ENCODE measurements at regions not wholly inside any gene's neighbourhood (a gene's known extent, or its start where the extent isn't known, plus 50 kb on each side); places are given as distances from the start of the nearest gene placed in this dataset.
A peak's percentile ranks its signal among the peaks of the same experiment; 100 is the strongest.

GRCh38 chr5:18465833-18466681, 831.8 kb downstream of the TAF11L14 start (continued):
- TF ChIP-seq RAD21 (CRISPR knock-in tag; IDR thresholded peaks at IDR 0.05), result peak; percentile 34; the same call in 1 of the 2 replicates
- peak; percentile 64 for TF ChIP-seq PITX1 (CRISPR knock-in tag; IDR thresholded peaks at IDR 0.05)
- TF ChIP-seq ZBTB34 (CRISPR knock-in tag; IDR thresholded peaks at IDR 0.05), result no peak

DNA sequence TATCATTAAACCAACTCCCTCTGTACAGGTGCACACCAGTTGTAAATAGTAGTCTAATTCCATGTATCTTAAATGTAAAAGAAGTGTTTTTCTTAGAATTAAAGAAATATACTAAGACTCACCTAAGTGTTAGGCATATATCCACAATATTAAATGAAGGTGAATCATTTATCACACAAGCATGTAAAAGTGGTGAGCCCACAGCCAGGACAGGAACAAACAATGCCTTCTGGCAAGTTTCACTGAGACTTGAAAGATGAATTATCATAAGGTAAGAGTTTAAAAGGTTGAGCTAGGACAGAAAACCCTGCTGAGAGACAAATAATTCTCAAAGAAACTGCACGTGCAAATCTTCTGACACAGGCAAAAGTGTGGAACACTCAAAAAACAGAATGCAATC, 832.5 kb downstream of the TAF11L14 start:
- in situ Hi-C loops (cut with HindIII; ENCODE audit: extremely low pct_ligation_motif_present, low pct_unique_long_range_greater_than_20kb) (loop anchor here (10.0 kb wide), 1 partner anchor 228 kb away; no protein-coding TSS in a partner anchor), intact Hi-C loops (cut with micrococcal nuclease; ENCODE audit: unreplicated experiment) (loop anchor here (10.0 kb wide), 1 partner anchor 1138 kb away; no protein-coding TSS in a partner anchor)
- ATAC-seq (no peak), FAIRE-seq (no peak), DNase-seq (ENCODE audit: low spot score) (no peak)
- H3K4me1 ChIP-seq (ENCODE audit: insufficient read depth, low read length), result no peaks in the 10 kb centered on the region
- H3K9me3 ChIP-seq (ENCODE audit: low read length), result no peaks in the 10 kb centered on the region; the same call in 1 of the 2 replicates
- H3K27me3 ChIP-seq (ENCODE audit: control insufficient read depth in 1 of 2, insufficient read depth in 2 of 2, low read length in 2 of 2), result no peaks in the 10 kb centered on the region
- H3K36me3 ChIP-seq (replicated peaks in 1 of 2; ENCODE audit: control insufficient read depth in 1 of 2, insufficient read depth in 2 of 2, low read length in 2 of 2), result no peaks in the 10 kb centered on the region
- no peak overlapping the region for H2AFZ ChIP-seq (ENCODE audit: low read length)
- H4K20me1 ChIP-seq (ENCODE audit: insufficient read depth, low read length), result no peaks in the 10 kb centered on the region
- H3K27ac ChIP-seq (ENCODE audit: extremely low read length, insufficient read depth, low read length), result no peak overlapping the region
- no peaks in the 10 kb centered on the region for H3K79me2 ChIP-seq (ENCODE audit: insufficient read depth, low read length)
- ChIA-PET POLR2A (no interaction called here), CTCF (ENCODE audit: low intra/inter-chr PET ratio, low total read pairs) (interaction anchor here (2.7 kb wide), 1 partner anchor 232 kb away, joined by 15 read pairs; no protein-coding TSS in a partner anchor)
- BruUV-seq (replicated peaks), result no TSS peak
- no peak overlapping the region for H3K4me3 ChIP-seq (replicated peaks in 1 of 3; ENCODE audit: insufficient read depth in 1 of 3, low read depth in 2 of 3, low read length in 3 of 3)
- WGBS (ENCODE audit: low lambda C conversion rate), result 3% methylated on average over 1 of the region's 1 CpG
- H3K9ac ChIP-seq (ENCODE audit: insufficient read depth, low read depth, low read length), result no peak overlapping the region
- H3K4me2 ChIP-seq (ENCODE audit: low read depth, low read length), result no peak overlapping the region
- TF ChIP-seq SPEN (CRISPR knock-in tag; IDR thresholded peaks at IDR 0.05; ENCODE audit: low read depth) (no peak), PCBP2 (optimal IDR thresholded peaks at IDR 0.05; ENCODE audit: low read depth, low read length, poor library complexity, severe bottlenecking) (no peak), HMG20A (CRISPR knock-in tag; IDR thresholded peaks at IDR 0.05; ENCODE audit: borderline replicate concordance) (no peak), RARA (CRISPR knock-in tag; IDR thresholded peaks at IDR 0.05) (no peak), ZNF607 (CRISPR knock-in tag; IDR thresholded peaks at IDR 0.05; ENCODE audit: borderline replicate concordance) (no peak), ZNF768 (CRISPR knock-in tag; IDR thresholded peaks at IDR 0.05) (no peak), NFE2 (CRISPR knock-in tag; IDR thresholded peaks at IDR 0.05) (no peak), CC2D1A (CRISPR knock-in tag; IDR thresholded peaks at IDR 0.05) (no peak), FOXO1 (CRISPR knock-in tag; IDR thresholded peaks at IDR 0.05) (no peak), TAF15 (IDR thresholded peaks at IDR 0.05; ENCODE audit: low read depth, low read length, poor library complexity, severe bottlenecking) (no peak), SRF (IDR thresholded peaks at IDR 0.05; ENCODE audit: low read depth, low read length) (no peak), ZKSCAN5 (CRISPR knock-in tag; IDR thresholded peaks at IDR 0.05) (no peak), ZIK1 (CRISPR knock-in tag; IDR thresholded peaks at IDR 0.05; ENCODE audit: borderline replicate concordance, low read depth) (no peak), ZBTB7B (CRISPR knock-in tag; IDR thresholded peaks at IDR 0.05) (no peak), ZNF782 (CRISPR knock-in tag; IDR thresholded peaks at IDR 0.05; ENCODE audit: borderline replicate concordance) (no peak), ZNF781 (CRISPR knock-in tag; IDR thresholded peaks at IDR 0.05; ENCODE audit: borderline replicate concordance, not compliant biosample characterization) (no peak), ZNF879 (CRISPR knock-in tag; IDR thresholded peaks at IDR 0.05) (no peak)
- TF ChIP-seq, protein P1, sequence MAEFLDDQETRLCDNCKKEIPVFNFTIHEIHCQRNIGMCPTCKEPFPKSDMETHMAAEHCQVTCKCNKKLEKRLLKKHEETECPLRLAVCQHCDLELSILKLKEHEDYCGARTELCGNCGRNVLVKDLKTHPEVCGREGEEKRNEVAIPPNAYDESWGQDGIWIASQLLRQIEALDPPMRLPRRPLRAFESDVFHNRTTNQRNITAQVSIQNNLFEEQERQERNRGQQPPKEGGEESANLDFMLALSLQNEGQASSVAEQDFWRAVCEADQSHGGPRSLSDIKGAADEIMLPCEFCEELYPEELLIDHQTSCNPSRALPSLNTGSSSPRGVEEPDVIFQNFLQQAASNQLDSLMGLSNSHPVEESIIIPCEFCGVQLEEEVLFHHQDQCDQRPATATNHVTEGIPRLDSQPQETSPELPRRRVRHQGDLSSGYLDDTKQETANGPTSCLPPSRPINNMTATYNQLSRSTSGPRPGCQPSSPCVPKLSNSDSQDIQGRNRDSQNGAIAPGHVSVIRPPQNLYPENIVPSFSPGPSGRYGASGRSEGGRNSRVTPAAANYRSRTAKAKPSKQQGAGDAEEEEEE (CRISPR knock-in tag; IDR thresholded peaks at IDR 0.05; ENCODE audit: borderline replicate concordance), result no peak

All from HepG2 (cell line).